ENCODE measurements at regions not wholly inside any gene's neighbourhood (a gene's known extent, or its start where the extent isn't known, plus 50 kb on each side); places are given as distances from the start of the nearest gene placed in this dataset.

DNA sequence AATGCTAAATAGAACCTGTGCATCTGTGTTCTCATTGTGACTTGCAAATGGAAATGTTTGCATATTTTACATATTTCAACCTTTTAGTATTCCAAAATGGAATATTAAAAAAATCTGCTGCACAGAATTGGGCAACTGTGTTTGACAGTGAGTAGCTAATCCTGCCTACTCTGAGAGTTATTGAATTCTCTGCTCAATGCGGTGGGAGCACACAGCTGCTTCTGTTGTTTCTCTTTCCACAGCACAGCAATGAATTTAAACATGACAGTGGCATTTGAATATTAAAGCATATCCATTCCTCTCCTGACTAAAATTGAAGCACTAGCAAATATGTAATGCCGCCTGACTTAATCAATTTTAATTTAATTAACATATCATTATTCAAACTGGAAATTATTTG is 366.6 kb downstream of the GASK1B start:
- no peak for ATAC-seq

More for the DNA sequence above, 366.6 kb downstream of the GASK1B start:
- H4K20me1 ChIP-seq (replicated peaks; ENCODE audit: insufficient read depth) = no peaks in the 10 kb centered on the region
- H3K27ac ChIP-seq (ENCODE audit: low read depth) = no peak overlapping the region
- no peak for DNase-seq (ENCODE audit: low spot score)
- no peaks in the 10 kb centered on the region for H3K27me3 Mint-ChIP-seq (ENCODE audit: insufficient read depth, low read depth, poor library complexity)
- H3F3A ChIP-seq (replicated peaks; ENCODE audit: low read depth) = no peaks in the 10 kb centered on the region
- H3K4me1 ChIP-seq (ENCODE audit: insufficient read depth) = no peaks in the 10 kb centered on the region
- no peak overlapping the region for H3K4me3 ChIP-seq
- H3K36me3 ChIP-seq (ENCODE audit: insufficient read depth) = no peaks in the 10 kb centered on the region
- no peak overlapping the region for H3K27ac Mint-ChIP-seq
- no peaks in the 10 kb centered on the region for H3K4me1 Mint-ChIP-seq
- no peaks in the 10 kb centered on the region for H3K36me3 Mint-ChIP-seq (ENCODE audit: low read depth)
- no peak overlapping the region for H3K4me2 ChIP-seq
- H3K27me3 ChIP-seq (ENCODE audit: insufficient read depth) = no peaks in the 10 kb centered on the region
- H3K9me2 ChIP-seq (ENCODE audit: insufficient read depth) = no peaks in the 10 kb centered on the region
- H2AFZ ChIP-seq = no peak overlapping the region
- no peak overlapping the region for H3K4me3 Mint-ChIP-seq
- H3K79me2 ChIP-seq (replicated peaks; ENCODE audit: insufficient read depth) = no peaks in the 10 kb centered on the region
- H3K9me3 Mint-ChIP-seq = no peaks in the 10 kb centered on the region
- TF ChIP-seq, protein P1, sequence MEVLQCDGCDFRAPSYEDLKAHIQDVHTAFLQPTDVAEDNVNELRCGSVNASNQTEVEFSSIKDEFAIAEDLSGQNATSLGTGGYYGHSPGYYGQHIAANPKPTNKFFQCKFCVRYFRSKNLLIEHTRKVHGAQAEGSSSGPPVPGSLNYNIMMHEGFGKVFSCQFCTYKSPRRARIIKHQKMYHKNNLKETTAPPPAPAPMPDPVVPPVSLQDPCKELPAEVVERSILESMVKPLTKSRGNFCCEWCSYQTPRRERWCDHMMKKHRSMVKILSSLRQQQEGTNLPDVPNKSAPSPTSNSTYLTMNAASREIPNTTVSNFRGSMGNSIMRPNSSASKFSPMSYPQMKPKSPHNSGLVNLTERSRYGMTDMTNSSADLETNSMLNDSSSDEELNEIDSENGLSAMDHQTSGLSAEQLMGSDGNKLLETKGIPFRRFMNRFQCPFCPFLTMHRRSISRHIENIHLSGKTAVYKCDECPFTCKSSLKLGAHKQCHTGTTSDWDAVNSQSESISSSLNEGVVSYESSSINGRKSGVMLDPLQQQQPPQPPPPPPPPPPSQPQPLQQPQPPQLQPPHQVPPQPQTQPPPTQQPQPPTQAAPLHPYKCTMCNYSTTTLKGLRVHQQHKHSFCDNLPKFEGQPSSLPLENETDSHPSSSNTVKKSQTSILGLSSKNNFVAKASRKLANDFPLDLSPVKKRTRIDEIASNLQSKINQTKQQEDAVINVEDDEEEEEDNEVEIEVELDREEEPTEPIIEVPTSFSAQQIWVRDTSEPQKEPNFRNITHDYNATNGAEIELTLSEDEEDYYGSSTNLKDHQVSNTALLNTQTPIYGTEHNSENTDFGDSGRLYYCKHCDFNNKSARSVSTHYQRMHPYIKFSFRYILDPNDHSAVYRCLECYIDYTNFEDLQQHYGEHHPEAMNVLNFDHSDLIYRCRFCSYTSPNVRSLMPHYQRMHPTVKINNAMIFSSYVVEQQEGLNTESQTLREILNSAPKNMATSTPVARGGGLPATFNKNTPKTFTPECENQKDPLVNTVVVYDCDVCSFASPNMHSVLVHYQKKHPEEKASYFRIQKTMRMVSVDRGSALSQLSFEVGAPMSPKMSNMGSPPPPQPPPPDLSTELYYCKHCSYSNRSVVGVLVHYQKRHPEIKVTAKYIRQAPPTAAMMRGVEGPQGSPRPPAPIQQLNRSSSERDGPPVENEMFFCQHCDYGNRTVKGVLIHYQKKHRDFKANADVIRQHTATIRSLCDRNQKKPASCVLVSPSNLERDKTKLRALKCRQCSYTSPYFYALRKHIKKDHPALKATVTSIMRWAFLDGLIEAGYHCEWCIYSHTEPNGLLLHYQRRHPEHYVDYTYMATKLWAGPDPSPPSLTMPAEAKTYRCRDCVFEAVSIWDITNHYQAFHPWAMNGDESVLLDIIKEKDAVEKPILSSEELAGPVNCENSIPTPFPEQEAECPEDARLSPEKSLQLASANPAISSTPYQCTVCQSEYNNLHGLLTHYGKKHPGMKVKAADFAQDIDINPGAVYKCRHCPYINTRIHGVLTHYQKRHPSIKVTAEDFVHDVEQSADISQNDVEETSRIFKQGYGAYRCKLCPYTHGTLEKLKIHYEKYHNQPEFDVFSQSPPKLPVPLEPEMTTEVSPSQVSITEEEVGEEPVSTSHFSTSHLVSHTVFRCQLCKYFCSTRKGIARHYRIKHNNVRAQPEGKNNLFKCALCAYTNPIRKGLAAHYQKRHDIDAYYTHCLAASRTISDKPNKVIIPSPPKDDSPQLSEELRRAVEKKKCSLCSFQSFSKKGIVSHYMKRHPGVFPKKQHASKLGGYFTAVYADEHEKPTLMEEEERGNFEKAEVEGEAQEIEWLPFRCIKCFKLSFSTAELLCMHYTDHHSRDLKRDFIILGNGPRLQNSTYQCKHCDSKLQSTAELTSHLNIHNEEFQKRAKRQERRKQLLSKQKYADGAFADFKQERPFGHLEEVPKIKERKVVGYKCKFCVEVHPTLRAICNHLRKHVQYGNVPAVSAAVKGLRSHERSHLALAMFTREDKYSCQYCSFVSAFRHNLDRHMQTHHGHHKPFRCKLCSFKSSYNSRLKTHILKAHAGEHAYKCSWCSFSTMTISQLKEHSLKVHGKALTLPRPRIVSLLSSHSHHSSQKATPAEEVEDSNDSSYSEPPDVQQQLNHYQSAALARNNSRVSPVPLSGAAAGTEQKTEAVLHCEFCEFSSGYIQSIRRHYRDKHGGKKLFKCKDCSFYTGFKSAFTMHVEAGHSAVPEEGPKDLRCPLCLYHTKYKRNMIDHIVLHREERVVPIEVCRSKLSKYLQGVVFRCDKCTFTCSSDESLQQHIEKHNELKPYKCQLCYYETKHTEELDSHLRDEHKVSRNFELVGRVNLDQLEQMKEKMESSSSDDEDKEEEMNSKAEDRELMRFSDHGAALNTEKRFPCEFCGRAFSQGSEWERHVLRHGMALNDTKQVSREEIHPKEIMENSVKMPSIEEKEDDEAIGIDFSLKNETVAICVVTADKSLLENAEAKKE (CRISPR knock-in tag; IDR thresholded peaks at IDR 0.05) = no peak
- TF ChIP-seq ZNF331 (CRISPR knock-in tag; IDR thresholded peaks at IDR 0.05; ENCODE audit: low read depth) (no peak), CREB1 (CRISPR knock-in tag; IDR thresholded peaks at IDR 0.05; ENCODE audit: low read depth) (no peak), EZH2 (IDR thresholded peaks at IDR 0.05; ENCODE audit: low read depth, unreplicated experiment) (no peak), STAT1 (IDR thresholded peaks at IDR 0.05; ENCODE audit: unreplicated experiment) (no peak), JUNB (IDR thresholded peaks at IDR 0.05; ENCODE audit: unreplicated experiment) (no peak), POLR2AphosphoS5 (IDR thresholded peaks at IDR 0.05; ENCODE audit: low read depth) (no peak), ZNF114 (CRISPR knock-in tag; IDR thresholded peaks at IDR 0.05) (no peak), NANOG (IDR thresholded peaks at IDR 0.05; ENCODE audit: borderline replicate concordance) (no peak), EZH2phosphoT487 (IDR thresholded peaks at IDR 0.05; ENCODE audit: unreplicated experiment) (no peak)
- TF ChIP-seq, protein P2, sequence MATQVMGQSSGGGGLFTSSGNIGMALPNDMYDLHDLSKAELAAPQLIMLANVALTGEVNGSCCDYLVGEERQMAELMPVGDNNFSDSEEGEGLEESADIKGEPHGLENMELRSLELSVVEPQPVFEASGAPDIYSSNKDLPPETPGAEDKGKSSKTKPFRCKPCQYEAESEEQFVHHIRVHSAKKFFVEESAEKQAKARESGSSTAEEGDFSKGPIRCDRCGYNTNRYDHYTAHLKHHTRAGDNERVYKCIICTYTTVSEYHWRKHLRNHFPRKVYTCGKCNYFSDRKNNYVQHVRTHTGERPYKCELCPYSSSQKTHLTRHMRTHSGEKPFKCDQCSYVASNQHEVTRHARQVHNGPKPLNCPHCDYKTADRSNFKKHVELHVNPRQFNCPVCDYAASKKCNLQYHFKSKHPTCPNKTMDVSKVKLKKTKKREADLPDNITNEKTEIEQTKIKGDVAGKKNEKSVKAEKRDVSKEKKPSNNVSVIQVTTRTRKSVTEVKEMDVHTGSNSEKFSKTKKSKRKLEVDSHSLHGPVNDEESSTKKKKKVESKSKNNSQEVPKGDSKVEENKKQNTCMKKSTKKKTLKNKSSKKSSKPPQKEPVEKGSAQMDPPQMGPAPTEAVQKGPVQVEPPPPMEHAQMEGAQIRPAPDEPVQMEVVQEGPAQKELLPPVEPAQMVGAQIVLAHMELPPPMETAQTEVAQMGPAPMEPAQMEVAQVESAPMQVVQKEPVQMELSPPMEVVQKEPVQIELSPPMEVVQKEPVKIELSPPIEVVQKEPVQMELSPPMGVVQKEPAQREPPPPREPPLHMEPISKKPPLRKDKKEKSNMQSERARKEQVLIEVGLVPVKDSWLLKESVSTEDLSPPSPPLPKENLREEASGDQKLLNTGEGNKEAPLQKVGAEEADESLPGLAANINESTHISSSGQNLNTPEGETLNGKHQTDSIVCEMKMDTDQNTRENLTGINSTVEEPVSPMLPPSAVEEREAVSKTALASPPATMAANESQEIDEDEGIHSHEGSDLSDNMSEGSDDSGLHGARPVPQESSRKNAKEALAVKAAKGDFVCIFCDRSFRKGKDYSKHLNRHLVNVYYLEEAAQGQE (IDR thresholded peaks at IDR 0.05; ENCODE audit: unreplicated experiment) = no peak
- TF ChIP-seq, protein P3, sequence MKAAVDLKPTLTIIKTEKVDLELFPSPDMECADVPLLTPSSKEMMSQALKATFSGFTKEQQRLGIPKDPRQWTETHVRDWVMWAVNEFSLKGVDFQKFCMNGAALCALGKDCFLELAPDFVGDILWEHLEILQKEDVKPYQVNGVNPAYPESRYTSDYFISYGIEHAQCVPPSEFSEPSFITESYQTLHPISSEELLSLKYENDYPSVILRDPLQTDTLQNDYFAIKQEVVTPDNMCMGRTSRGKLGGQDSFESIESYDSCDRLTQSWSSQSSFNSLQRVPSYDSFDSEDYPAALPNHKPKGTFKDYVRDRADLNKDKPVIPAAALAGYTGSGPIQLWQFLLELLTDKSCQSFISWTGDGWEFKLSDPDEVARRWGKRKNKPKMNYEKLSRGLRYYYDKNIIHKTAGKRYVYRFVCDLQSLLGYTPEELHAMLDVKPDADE (IDR thresholded peaks at IDR 0.05) = no peak
- TF ChIP-seq, protein P4, sequence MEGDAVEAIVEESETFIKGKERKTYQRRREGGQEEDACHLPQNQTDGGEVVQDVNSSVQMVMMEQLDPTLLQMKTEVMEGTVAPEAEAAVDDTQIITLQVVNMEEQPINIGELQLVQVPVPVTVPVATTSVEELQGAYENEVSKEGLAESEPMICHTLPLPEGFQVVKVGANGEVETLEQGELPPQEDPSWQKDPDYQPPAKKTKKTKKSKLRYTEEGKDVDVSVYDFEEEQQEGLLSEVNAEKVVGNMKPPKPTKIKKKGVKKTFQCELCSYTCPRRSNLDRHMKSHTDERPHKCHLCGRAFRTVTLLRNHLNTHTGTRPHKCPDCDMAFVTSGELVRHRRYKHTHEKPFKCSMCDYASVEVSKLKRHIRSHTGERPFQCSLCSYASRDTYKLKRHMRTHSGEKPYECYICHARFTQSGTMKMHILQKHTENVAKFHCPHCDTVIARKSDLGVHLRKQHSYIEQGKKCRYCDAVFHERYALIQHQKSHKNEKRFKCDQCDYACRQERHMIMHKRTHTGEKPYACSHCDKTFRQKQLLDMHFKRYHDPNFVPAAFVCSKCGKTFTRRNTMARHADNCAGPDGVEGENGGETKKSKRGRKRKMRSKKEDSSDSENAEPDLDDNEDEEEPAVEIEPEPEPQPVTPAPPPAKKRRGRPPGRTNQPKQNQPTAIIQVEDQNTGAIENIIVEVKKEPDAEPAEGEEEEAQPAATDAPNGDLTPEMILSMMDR (conservative IDR thresholded peaks at IDR 0.05; ENCODE audit: low read depth in 2 of 2) = no peak
